22Rv1 (cell line): ENCODE measurements at regions not wholly inside any gene's neighbourhood (a gene's known extent, or its start where the extent isn't known, plus 50 kb on each side); places are given as distances from the start of the nearest gene placed in this dataset.

Source experiments
- ZFX ChIP-seq: fragments of 450-650 bp; IDR thresholded peaks from 2 replicates; pipeline ENCODE4 v1.6.1; 2017; ENCODE audit warnings: antibody characterized with exemption, borderline replicate concordance
- TF ChIP-seq, protein P1 (sequence below): fragments of 450-650 bp; IDR thresholded peaks from 2 replicates; pipeline ENCODE4 v1.5.1; 2017; ENCODE audit warnings: mild to moderate bottlenecking

DNA sequence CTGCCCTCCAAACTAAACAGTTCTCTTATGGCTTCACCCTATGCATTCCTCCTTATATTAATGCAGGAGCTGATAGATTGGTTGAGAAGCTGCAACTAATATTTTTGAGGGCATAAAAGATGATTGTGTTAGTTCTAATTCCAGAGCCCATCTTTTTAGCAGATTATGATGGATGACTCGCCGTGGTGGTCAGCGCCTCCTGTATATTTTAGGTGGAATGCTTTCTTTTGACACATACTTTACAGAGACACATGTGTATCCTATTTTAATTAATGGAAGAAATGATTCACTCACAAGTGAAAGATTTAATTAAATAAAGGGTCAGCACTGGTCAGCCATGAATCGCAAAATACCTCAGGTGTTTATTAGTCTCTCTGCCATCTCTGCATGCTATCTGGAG lies 120.7 kb downstream of the TM2D1 start:
- TF ChIP-seq, protein P1, sequence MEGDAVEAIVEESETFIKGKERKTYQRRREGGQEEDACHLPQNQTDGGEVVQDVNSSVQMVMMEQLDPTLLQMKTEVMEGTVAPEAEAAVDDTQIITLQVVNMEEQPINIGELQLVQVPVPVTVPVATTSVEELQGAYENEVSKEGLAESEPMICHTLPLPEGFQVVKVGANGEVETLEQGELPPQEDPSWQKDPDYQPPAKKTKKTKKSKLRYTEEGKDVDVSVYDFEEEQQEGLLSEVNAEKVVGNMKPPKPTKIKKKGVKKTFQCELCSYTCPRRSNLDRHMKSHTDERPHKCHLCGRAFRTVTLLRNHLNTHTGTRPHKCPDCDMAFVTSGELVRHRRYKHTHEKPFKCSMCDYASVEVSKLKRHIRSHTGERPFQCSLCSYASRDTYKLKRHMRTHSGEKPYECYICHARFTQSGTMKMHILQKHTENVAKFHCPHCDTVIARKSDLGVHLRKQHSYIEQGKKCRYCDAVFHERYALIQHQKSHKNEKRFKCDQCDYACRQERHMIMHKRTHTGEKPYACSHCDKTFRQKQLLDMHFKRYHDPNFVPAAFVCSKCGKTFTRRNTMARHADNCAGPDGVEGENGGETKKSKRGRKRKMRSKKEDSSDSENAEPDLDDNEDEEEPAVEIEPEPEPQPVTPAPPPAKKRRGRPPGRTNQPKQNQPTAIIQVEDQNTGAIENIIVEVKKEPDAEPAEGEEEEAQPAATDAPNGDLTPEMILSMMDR: no peak
- no peak for TF ChIP-seq ZFX
